Inflammatory macrophage treated with lipopolysaccharide for 4 hours (primary cell): ENCODE measurements at regions not wholly inside any gene's neighbourhood (a gene's known extent, or its start where the extent isn't known, plus 50 kb on each side); places are given as distances from the start of the nearest gene placed in this dataset.

Experiments
- DNase-seq: peaks from one replicate; pipeline ENCODE4 v3.0.0-alpha.2; 2020

DNA sequence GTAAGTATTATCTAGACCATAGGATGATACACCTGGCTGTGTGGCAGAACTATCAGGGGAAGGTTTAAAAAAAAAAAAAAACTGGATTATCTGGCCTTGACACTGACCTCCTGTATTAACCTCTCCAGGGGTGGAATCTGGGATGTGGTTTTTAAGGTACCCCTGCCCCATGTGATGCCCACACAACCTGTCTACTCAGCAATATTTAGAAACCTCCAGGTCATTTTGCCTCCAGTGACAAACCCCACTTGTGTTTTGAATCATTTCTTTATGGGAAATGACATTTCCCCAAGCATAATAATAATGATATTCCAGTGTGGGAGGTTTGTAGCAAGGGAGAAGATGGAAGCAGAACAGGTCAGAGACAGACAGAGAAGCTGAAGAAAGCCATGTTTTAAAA is 179.1 kb downstream of the RSL24D1 start:
- DNase-seq, result no peak

DNA sequence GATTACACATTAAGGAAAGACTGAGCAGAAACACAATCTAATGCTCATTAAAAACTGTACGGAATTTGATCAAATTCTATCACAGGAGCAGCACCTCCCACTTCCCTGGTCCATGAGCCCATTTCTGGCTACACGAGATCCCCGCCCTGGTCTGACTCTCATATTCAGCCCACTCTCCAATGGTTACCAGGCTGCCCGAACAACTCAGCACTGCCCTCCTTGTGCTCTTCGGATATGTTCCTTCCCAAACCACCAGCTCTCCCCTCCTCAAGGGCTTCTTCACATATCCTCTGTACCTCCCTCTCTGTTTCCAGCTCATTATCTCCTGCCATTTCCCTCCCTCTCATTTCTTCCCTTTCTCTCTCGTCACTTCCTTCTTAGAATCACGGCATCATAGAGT is 180.5 kb downstream of the RSL24D1 start:
- DNase-seq, result no peak

DNA sequence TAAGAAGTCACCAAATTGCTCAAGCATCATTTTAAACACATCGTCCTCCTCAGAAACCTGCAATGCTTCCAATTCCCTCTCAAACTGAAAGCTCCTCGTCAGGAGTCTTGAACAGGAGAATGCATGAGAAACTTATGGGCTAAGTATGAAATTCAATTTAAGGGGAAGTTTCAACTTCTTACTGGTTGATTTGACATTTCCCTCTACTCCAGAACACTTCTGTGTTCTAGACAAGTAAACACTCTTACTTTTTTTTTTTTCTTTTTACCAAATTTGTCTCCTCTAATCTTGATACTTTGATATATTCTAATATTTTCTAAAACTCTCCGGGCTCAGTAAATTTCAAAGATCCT is 181.7 kb downstream of the RSL24D1 start:
- no peak for DNase-seq

DNA sequence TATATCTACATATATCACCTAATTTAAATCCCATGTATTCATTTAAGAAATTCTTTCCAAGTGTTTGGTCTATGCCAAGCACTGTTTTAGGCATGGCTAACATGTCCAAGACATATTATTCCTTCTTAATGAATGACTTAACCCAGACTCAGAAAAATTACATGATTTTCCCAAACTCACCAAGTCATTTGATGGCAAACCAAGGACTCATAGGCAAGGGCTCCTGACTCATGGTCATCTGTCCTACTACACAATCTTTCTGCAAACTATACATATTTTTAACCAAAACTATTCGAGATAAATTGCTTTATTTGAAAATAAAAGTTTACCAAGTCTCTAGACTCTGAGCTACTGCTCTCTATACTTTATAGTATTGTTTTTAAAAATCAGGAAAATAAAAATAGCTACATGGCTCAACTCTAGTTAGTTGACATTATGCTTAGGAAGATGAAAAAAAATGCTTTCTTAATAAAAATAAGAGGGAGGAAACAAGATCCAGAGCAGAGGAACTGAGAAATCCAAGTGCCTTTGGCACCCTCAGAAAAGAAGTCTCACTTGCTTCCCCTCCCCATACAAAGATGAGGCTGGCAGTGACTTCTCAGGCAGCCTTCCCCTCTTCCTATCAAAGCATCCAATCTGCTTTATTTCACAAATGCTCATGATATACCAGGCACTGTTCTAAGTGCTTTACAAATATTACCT is 182.2 kb downstream of the RSL24D1 start:
- DNase-seq, result no peak

DNA sequence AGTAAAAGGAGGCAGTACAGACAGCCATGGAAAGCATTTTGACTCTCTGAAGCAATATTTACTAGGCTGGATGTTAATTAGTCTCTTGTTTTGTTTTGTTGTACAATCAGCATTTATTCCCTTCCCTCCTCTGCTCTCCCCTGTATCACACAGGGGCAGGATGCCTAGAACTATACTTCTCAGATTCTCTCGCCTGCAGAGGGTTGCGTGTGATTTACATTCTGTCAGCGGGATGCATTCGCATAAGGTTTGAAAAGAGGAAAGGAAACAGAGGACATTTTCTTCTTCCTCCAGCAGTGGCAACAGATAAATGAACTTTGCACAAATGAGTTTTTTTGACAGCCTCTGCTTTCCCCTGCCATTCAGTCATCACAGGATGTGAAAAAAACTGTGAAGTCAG is 188.3 kb downstream of the RSL24D1 start:
- no peak for DNase-seq

DNA sequence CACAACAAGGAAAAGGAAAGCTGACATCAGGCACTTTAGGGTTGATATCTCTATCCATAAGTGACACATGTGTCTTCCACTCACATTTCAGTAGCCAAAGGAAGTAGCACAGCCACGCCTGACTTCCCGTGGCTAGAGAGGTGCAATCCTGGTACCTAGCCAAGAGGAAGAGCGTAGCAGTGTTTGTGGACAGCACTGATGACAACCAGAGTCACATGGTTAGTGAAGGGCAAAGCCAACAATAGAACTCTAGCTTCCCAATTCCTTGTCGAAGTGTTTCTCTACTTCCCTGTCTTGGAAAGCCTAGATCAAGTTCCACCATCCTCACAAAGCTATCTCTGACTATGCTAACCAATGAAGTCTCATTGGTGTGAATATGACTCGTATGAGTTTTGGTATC is 189.2 kb downstream of the RSL24D1 start:
- peak; percentile 15 for DNase-seq

DNA sequence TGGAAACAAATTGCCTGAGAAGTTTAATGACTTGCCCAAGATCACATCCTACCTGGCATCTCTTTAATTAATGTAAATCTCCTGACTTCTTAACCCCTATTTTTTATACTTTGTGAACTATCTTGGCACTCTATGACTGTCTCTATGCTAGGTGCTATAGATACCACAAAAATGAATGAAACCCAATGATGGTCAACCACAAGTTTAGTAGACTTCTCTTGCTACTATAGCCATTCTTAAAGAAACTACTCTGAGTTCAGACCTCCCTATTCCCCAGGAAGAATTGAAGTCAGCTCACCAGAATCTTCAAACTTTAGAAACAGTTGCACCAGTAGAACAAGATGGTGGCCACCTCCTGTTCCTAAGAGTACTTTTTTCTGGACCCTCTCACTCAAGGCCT is 191.1 kb downstream of the RSL24D1 start:
- no peak for DNase-seq

DNA sequence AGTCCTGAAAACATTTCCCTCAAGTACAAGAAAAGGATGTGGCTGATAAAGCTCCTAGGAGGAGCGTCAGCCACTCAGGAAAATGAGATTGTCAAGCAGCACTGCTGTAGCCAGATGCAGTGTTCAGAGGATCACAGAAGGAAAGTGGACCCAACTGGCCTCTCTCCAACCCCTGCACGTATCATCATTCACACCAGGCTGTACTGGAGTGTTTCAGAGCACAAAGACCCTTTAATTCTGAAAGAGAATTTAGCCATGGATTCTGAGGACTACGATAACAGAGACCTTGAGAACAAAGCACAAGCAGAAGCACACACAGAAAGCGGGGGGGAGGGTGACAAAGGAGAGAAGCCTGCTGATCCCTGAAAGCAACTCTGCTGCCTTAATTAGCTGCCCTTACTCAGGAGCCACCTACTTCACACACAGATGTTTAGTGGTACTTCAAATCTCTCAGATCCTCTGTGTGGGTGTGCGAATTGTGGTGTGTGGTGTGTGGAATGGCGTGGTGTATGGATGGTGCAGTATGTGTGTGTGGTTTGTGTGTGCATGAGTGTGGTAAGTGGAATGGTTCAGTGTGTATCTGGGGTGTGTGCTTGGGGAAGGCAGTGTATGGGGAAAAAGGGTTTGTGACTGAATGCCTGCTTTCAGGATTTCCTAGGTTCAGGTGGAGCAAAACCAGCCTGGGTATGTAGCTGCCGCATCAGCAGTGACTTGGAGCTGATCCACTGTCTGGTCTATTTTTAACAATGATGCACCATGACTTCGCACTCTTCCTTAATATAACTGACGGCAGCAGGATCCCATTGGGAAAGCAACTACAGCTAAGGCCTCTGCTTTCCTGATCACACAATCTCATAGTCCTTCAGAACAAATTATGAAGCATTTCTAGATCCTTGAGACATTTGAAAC is 192.5 kb downstream of the RSL24D1 start:
- no peak for DNase-seq

DNA sequence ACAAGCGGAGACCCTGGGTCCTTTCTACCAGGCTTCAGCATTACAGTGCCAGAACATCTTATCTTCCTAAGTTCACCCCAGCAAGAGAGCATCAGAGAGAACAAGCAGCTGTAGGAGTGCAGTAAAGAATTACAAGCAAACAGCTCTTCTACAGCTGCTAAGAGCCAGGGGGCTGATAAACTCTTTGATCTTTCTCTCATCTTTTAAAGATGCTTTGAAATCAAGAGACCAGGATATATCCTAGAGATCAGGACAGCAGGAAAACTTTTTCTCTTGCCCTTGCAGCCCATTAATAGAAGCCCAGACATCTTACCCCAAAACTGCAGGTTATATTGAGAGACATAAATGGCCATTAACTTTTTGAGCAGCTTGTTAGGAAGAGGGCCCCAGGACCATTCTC is 198.1 kb downstream of the RSL24D1 start:
- DNase-seq, result no peak

DNA sequence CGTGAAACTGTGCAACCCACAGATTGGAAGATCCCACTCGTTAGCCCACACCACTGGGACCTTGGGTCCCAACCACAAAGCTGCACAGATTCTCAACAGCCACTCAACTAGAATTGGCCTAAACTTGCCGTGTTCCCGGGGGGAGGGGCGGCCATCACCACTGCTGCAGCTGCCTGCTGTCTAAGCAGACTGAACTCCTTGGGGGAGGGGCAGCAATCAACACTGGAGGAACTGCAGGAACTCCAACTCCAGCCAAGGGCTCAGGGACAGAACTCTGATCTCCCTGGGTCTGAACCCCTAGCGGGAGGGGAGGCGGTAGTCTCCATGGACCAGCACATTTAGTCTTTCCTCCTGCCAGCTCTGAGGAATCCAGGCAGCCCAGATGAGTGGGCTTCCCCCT is 205.9 kb downstream of the RSL24D1 start:
- no peak for DNase-seq

DNA sequence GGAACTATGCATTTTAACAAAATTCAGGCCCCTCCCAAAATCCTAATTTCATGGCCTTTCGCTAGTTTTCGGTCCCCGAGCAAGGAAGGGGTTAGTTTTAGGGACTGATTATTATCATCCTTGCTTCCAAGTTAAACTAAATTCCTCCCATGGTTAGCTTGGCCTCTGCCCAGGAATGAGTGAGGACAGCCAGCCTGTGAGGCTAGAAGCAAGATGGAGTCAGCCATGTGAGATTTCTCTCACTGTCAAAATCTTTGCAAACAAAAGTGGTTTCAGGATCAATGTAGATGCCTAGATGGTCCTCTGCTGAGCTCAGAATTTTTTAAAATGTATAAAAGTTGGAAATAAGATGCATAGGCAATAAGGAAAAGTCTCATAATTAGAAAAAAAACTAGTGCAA is 208.9 kb downstream of the RSL24D1 start:
- DNase-seq, result no peak

DNA sequence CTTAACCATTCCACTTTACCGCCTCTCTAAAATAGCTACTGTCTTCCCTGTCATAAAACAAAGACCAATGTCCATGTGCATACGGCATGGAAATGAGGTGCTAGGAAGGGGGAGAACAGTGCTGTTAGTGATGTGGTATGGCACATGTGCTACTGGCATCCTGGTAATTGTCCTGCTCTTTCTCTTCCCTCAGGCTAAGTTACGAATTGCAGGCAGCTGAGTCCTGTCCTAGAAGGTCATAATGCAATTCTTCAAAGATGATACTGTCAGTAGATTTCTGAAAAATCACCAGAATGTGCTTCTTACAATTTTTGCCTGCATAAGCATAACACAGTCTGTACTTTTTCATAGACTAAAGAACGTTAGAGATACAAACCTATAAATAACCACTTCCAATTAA is 216.8 kb downstream of the RSL24D1 start:
- DNase-seq, result no peak

DNA sequence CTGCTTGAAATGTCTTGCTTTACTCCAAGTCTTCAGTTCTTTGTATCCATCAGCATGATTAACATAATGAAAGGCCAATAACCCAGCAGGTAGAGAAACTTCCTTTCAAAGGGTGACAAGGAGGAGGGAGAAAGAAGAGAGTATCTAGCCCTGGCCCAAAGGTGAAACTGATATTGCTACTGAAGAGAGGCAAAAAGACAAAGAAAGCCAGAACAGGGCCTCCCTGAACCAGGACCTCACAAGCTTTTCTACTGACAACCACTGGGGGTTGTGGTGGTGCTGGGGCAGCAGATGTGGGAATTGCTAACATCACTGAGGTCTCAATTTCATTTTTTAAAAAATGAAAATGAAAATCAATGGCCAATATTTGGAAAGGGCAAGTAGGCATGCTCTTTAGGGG is 234.1 kb downstream of the RSL24D1 start:
- no peak for DNase-seq

DNA sequence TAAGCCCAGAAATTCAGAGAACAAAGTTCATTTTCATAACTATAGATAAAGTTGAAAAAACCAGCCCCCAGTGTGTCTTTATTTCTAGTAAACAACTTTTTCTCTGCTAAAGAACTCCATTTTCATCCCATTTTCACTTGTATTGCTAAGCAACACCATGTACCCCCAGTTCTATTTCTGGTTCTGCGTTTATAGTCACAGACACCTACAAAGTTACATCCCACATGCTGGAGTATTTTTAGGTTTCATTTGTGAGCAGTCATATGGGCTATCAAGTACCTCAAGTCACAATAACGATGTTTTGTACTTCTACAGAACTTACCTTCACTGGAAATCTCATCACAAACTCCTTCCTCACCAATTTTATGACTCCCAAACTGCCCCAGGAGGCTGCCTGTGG is 236.5 kb downstream of the RSL24D1 start:
- DNase-seq, result no peak

DNA sequence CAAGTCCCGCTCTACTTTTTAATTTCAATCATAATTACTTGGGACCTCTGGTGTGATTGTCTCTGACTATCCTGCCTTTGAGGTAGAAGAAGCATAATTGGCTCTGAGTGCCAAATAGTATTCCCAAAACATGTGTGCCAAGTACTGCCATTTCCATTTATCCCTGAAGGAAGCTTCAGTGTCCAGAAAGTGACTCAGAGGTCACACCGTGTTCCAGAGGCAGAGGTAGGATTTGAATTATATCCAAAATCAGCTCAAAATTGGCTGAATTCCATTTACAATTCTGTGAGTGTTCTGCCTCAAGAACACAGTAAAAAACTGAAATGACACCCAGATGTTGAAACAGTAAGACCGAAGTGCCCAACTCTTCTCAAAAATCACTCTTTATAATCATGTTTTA is 255.3 kb downstream of the RSL24D1 start:
- no peak for DNase-seq

DNA sequence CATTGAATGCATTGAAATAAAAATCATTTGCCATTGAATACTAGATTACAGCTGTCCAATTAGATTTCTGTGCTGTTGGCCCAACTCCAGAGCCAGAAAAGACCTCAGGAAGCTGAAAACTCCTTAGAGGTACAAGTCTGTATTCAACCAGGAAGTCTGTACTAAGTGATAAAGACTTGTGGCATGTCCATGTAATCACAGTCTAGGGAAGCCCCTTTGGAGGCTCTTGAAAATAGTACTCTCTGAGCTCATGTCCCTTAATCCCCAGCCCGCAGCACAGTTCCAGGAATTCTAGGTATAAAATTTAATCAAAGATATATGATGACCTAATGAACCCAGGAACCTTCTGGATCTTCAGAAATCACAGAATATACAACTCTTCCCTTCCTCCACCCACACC is 279.4 kb downstream of the RSL24D1 start:
- DNase-seq, result no peak

DNA sequence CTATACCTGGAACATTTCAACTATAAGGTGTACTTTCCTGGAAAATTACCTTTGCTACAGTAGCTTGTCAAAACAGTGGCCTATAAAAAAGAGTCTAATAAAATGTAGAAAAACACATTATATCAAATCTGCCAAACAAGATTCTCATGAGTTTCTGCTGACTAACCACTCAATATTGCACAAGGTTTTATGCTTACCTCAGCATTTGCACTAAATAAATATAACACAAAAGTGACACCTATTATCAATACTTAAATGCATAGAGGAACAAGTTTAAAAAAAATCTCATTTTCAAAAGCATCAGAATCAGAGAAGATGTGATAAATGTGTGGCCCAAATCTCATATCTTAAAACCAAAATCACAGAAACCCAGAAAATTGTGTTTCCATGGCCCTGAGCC is 281.4 kb downstream of the RSL24D1 start:
- DNase-seq, result no peak

DNA sequence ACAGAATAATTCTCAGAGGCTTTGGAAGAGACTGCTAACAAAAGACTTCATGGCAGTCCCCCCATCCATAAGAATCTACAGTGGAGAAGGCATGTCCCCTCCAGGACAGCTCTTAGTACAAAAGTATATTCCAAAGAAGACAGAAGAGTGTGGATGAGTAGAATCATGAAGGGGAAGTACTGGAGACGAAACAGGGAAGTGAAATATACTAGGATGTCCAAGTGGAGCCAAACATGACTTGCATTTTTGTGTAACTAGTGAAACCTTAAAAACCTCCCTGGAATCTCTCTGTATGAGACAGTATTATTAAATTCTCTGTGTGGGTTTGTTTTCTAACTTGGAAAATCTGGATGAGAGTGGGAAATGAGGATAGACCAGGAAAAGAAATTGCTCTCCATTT is 312.4 kb downstream of the RSL24D1 start:
- peak; percentile 59 for DNase-seq

DNA sequence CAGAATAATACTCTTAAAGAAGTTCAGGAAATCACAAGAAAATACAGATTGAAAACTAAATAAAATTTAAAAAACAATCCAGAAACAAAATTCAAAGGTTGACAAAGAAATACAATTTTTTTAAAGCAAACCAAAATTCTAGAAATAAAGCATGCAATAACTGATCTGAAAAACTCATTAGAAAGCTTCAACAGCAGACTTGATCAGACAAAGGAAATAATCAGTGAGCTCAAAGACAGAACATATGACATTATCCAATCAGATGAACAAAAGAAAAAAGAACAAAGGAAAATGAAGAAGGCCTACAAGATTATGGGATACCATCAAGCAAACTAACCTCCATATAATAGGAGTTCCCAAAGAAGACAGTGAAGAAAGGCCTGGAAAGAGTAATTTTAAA is 336.8 kb downstream of the RSL24D1 start:
- DNase-seq, result no peak

DNA sequence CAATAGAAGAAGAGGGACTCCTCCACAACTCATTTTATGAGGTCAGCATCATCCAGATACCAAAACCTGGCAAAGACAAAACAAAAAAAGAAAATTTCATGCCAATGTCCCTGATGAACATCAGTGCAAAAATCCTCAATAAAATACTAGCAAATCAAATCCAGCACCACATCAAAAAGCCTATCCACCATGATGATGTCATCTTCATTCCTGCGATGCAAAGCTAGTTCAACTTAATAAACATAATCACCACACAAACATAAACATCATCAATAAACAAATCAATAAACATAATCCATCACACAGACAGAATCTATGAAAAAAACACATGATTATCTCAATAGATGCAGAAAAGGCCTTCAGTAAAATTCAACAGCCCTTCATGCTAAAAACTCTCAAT is 342.1 kb downstream of the RSL24D1 start:
- no peak for DNase-seq

DNA sequence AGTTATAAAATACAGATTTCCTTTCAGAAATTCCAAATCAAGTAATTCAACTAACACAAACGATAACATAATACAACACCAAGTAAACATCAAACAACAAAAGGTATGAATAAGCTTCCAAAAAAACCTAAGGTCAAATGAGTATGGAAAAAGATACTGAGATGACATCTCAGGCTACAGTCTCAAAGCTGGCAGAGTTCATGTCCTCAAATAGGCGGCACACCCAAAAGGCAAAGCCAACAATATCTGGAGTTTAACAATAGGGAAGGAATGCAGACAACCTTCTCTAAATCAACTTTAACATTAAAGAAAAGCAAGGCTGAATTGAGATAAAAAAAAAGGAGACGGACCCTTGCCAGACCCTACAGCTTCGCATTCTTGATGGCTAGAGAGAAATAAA is 346.6 kb downstream of the RSL24D1 start:
- DNase-seq, result no peak

DNA sequence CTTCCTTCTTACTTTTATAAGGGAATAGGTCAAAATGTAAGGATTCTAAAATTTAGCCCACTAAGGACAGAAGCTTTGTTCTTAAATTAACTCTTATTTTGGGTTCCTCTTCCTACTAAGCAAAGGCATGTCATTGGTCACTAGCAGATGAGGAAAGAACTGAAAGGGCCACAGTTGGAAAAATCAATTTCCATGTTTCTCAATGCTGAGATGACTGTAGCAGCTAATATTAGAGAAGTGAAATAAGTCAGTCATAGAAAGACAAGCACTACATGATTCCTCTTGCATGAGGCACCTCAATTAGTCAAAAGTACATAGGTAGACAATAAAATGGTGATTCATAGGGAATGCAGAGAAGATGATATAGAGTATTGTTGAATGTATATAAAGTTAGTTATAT is 353.7 kb downstream of the RSL24D1 start:
- DNase-seq, result peak; percentile 74

DNA sequence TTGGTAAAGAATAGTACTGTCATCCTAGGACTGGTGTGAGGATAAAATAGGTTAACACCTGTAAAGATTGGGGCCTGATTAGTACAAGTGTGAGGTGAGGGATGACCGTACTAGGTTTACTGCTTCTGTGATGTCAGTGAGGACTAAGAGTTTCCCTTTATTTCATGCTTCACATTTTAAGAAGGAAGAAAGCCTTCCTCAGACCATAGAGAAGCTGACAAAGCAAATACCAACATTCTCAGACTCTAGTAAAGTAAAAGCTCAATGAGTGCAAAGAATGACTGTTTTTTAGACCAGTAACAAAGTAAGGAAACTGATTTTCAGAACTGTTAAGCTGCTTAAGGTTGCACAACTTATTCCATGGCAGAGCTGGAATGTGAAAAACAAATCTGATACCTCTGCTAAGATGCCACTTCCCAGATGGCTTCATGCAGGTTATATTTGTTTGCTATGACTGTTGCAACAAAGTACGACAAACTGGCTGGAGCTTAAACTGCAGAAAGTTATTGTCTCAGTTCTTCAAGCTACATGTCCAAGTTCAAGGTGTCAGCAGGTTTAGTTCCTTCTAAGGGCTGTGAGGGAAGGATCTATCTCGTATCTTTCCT is 354.9 kb downstream of the RSL24D1 start:
- DNase-seq, result no peak
